Ishikawa (cell line): ENCODE measurements at regions not wholly inside any gene's neighbourhood (a gene's known extent, or its start where the extent isn't known, plus 50 kb on each side); places are given as distances from the start of the nearest gene placed in this dataset.

ENCODE experiments used
- CEBPB ChIP-seq: IDR thresholded peaks from 2 replicates; pipeline ENCODE4 v1.6.1; 2012
- CREB1 ChIP-seq: IDR thresholded peaks from 2 replicates; pipeline ENCODE4 v1.6.1; 2012; ENCODE audit warnings: low read depth
- EGR1 ChIP-seq: IDR thresholded peaks from 2 replicates; pipeline ENCODE4 v1.6.1; 2012
- EP300 ChIP-seq: IDR thresholded peaks from 2 replicates; pipeline ENCODE4 v1.6.1; 2012; ENCODE audit warnings: borderline replicate concordance
- FOXM1 ChIP-seq: IDR thresholded peaks from 2 replicates; pipeline ENCODE4 v1.6.1; 2012; ENCODE audit warnings: low read depth, borderline replicate concordance
- NFIC ChIP-seq: IDR thresholded peaks from 2 replicates; pipeline ENCODE4 v1.6.1; 2012
- RAD21 ChIP-seq: IDR thresholded peaks from 2 replicates; pipeline ENCODE4 v1.6.1; 2012; ENCODE audit warnings: low read depth
- TAF1 ChIP-seq: IDR thresholded peaks from 2 replicates; pipeline ENCODE4 v1.6.1; 2012; ENCODE audit warnings: low read depth, mild to moderate bottlenecking
- TCF12 ChIP-seq: IDR thresholded peaks from 2 replicates; pipeline ENCODE4 v1.6.1; 2012; ENCODE audit warnings: low read depth
- TEAD4 ChIP-seq: IDR thresholded peaks from 2 replicates; pipeline ENCODE4 v1.6.1; 2012
- YY1 ChIP-seq: IDR thresholded peaks from 2 replicates; pipeline ENCODE4 v1.6.1; 2012; ENCODE audit warnings: low read depth
- ZBTB7A ChIP-seq: IDR thresholded peaks from 2 replicates; pipeline ENCODE4 v1.6.1; 2012; ENCODE audit warnings: low read depth
- TF ChIP-seq, protein P1 (sequence below): IDR thresholded peaks from 2 replicates; pipeline ENCODE4 v1.6.1; 2012; ENCODE audit warnings: low read depth, mild to moderate bottlenecking
- TF ChIP-seq, protein P2 (sequence below): IDR thresholded peaks from 2 replicates; pipeline ENCODE4 v1.6.1; 2012
- TF ChIP-seq, protein P3 (sequence below): IDR thresholded peaks from 2 replicates; pipeline ENCODE4 v1.6.1; 2012

DNA sequence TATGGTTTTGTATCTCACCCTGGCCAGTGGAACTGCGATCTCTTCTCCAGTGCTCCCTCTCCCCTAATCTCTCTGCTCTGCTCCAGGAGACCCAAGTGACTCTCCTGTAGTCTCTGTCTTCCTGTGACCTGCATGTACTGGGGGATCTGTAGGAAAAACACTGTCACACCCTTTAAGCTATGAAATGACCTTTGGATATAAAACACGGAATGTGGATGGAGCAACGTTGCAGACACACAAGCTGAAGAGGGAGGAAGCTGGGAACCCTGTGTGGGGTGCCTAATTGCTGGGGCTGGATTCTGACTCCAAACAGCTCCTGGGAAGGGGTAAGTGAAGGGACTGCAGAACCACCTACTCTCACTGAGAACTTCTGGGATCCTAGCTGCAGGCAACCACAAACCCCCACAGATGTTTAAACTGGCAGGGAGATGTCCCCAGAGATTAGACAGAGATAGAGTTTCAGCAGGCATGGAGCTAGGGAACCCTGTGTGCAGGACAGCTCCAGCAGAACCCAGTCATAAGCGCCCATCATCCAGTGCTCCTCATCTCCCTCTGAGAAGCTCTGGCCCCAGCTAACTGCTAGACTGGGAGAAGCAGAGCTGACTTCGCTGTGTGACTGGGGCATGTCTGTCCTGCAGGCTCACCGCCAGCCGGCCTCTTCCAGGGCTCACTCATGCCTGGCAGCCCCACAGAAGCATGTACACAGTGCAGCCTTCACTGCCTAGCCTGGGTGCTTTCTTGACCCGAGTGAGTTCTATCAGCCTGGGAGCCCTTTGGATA lies 482.7 kb upstream of the SETBP1 start:
- TF ChIP-seq TCF12 (no peak), EGR1 (no peak), RAD21 (no peak), ZBTB7A (no peak), TAF1 (no peak), CEBPB (no peak), TEAD4 (no peak), YY1 (no peak), FOXM1 (no peak), EP300 (no peak), NFIC (no peak), CREB1 (no peak)
- TF ChIP-seq, protein P1, sequence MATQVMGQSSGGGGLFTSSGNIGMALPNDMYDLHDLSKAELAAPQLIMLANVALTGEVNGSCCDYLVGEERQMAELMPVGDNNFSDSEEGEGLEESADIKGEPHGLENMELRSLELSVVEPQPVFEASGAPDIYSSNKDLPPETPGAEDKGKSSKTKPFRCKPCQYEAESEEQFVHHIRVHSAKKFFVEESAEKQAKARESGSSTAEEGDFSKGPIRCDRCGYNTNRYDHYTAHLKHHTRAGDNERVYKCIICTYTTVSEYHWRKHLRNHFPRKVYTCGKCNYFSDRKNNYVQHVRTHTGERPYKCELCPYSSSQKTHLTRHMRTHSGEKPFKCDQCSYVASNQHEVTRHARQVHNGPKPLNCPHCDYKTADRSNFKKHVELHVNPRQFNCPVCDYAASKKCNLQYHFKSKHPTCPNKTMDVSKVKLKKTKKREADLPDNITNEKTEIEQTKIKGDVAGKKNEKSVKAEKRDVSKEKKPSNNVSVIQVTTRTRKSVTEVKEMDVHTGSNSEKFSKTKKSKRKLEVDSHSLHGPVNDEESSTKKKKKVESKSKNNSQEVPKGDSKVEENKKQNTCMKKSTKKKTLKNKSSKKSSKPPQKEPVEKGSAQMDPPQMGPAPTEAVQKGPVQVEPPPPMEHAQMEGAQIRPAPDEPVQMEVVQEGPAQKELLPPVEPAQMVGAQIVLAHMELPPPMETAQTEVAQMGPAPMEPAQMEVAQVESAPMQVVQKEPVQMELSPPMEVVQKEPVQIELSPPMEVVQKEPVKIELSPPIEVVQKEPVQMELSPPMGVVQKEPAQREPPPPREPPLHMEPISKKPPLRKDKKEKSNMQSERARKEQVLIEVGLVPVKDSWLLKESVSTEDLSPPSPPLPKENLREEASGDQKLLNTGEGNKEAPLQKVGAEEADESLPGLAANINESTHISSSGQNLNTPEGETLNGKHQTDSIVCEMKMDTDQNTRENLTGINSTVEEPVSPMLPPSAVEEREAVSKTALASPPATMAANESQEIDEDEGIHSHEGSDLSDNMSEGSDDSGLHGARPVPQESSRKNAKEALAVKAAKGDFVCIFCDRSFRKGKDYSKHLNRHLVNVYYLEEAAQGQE, result no peak
- TF ChIP-seq, protein P2, sequence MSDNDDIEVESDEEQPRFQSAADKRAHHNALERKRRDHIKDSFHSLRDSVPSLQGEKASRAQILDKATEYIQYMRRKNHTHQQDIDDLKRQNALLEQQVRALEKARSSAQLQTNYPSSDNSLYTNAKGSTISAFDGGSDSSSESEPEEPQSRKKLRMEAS, result no peak
- TF ChIP-seq, protein P3, sequence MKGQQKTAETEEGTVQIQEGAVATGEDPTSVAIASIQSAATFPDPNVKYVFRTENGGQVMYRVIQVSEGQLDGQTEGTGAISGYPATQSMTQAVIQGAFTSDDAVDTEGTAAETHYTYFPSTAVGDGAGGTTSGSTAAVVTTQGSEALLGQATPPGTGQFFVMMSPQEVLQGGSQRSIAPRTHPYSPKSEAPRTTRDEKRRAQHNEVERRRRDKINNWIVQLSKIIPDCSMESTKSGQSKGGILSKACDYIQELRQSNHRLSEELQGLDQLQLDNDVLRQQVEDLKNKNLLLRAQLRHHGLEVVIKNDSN, result no peak

DNA sequence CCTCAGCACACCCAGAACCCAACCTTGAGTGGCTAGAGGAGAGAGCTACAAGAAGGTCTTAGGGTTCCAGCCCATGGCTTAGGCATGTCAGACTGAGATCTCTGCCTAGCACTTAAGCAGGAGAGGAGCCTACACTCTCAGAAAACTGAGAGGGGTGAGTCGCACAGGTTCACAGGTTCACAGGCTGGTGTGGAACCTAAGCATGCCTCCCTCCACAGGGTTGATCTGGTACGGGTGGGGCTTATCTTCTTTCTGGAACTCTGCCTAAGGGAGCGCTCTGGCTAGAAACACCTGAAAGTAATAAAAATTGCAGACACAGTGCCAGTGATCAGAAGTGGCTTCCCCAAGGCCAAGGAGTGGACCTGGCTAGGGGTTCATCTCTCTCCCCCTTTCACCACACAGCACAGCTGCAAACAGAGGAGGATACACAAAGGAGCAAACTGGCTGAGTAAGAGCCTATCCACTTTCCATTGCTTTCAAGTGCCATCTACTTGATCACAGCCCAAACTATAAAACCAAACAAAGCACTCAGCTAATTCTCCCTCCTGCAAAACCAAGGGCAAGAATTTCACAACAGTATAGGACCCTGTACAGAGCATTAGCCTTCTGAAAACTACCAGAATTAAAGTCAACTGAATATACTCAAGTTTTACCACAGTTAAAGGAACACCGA lies 481.9 kb upstream of the SETBP1 start:
- TF ChIP-seq YY1 (no peak), ZBTB7A (no peak)

DNA sequence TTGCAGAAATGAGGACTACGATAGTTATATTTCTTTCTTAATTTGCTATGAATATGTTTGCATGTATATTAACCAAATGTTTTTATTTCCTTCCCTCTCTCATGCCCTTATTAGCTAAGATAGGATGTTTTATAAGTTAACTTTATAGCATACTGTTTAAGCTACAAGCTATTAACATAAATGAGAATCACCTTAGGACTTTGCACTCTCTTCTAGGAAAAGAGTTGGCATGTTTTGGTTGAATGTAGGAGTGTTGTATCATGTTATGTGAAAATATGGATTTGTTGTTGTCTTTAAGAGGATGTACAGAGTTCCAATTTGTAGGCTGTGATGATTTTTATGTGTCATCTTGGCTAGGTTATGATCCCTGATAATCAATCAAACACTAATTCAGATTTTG lies 467.4 kb upstream of the SETBP1 start:
- no peak for TF ChIP-seq YY1
- no peak for TF ChIP-seq TCF12
- no peak for TF ChIP-seq RAD21
- TF ChIP-seq TEAD4, result no peak
- no peak for TF ChIP-seq CREB1

DNA sequence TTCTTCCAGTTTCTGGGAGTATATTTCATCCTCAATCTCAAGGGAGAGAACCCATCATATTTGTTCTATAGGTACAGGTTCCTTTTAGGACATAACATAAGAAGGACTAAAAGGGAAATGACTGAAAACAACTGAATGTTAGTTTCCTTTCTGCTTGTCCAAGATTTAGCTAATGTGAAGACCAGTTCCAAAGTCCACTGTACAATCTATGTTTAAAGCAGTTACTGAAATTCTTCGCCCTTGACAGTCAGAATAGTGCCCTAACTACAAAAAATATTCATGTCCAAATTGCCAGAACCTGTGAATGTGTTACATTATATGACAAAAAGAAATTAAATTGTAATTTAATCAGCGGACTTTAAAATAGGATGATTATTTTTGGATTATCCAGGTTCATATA lies 466.3 kb upstream of the SETBP1 start:
- TF ChIP-seq, protein P1, result no peak
- TF ChIP-seq NFIC, result no peak
- no peak for TF ChIP-seq EGR1
- TF ChIP-seq YY1, result no peak
- TF ChIP-seq FOXM1, result no peak
- no peak for TF ChIP-seq TEAD4
- TF ChIP-seq, protein P3, result no peak
- no peak for TF ChIP-seq TCF12
- TF ChIP-seq CEBPB, result no peak
- no peak for TF ChIP-seq TAF1
- TF ChIP-seq RAD21, result no peak
- no peak for TF ChIP-seq ZBTB7A
- TF ChIP-seq, protein P2, result no peak
- no peak for TF ChIP-seq CREB1
- TF ChIP-seq EP300, result no peak

DNA sequence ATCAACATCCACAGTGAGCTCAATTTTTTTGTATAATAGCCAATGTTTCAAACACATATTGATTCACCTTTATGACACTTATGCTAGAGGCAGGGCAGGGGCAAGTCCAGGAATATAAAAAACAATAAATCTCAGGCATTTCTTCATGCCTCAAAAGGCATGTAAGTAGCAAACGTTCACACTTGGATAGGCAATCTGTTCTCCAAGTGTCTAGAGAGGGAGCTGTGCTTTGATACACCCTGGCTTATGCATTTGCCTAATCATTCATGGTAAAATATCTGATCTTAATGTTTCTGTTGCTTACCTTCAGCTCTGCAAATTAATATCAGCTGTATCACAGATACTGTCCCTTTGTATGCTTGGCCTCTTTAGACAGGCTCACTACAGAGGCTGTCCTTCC lies 464.5 kb upstream of the SETBP1 start:
- TF ChIP-seq CREB1, result no peak
- TF ChIP-seq, protein P1, result no peak
- TF ChIP-seq FOXM1, result no peak
- TF ChIP-seq YY1, result no peak
- TF ChIP-seq RAD21, result no peak
- TF ChIP-seq TCF12, result no peak
- TF ChIP-seq, protein P3, result no peak
